Skeletal muscle tissue (tissue), 3 donors: ENCODE measurements at regions not wholly inside any gene's neighbourhood (a gene's known extent, or its start where the extent isn't known, plus 50 kb on each side); places are given as distances from the start of the nearest gene placed in this dataset.

Experiments used
- H3K27ac ChIP-seq: one replicate; pipeline ENCODE4 v1.7.0; 2013; ENCODE audit warnings: mild to moderate bottlenecking, low read depth, low read length, inconsistent platforms
- H3K27me3 ChIP-seq, 3 donors: one replicate each; pipeline ENCODE4 v1.7.0; 2013; ENCODE audit warnings: low read length in 3 of 3; ENCODE audit not compliant: control insufficient read depth in 3 of 3, insufficient read depth in 3 of 3
- H3K36me3 ChIP-seq, 3 donors: one replicate each; pipeline ENCODE4 v1.7.0; 2013; ENCODE audit warnings: low read length in 3 of 3; ENCODE audit not compliant: control insufficient read depth in 3 of 3, insufficient read depth in 3 of 3
- H3K4me1 ChIP-seq, 3 donors: one replicate each; pipeline ENCODE4 v1.7.0; 2013; ENCODE audit warnings: low read length in 3 of 3, mild to moderate bottlenecking in 3 of 3; ENCODE audit not compliant: control insufficient read depth in 3 of 3, insufficient read depth in 3 of 3
- H3K4me3 ChIP-seq, 3 donors: one replicate each; pipeline ENCODE4 v1.7.0; 2013; ENCODE audit warnings: low read length in 3 of 3
- H3K9ac ChIP-seq, 3 donors: one replicate each; pipeline ENCODE4 v1.7.0; 2013; ENCODE audit warnings: low read length in 3 of 3, mild to moderate bottlenecking in 3 of 3, moderate library complexity in 2 of 3, low read depth in 1 of 3
- H3K9me3 ChIP-seq, 3 donors: one replicate each; pipeline ENCODE4 v1.7.0; 2013; ENCODE audit warnings: low read length in 3 of 3; ENCODE audit not compliant: control insufficient read depth in 3 of 3
- donor health status: Osteomylitis.

- Histone ChIP-seq H3K27me3 (peaks cover 0 to 3% (median 0%) of the 10 kb centered on the region in 3 donors), H3K9ac (no peak overlapping the region), H3K36me3 (no peaks in the 10 kb centered on the region), H3K27ac (no peak overlapping the region), H3K4me1 (no peaks in the 10 kb centered on the region), H3K4me3 (no peak overlapping the region), H3K9me3 (no peaks in the 10 kb centered on the region)
These were observed 284.4 kb downstream of the TCF7L2 start for GRCh38 chr10:113234481-113234880.

GRCh38 chr10:113235508-113235907 lies 285.5 kb downstream of the TCF7L2 start:
- Histone ChIP-seq H3K4me3 (no peak overlapping the region), H3K9me3 (no peaks in the 10 kb centered on the region), H3K36me3 (no peaks in the 10 kb centered on the region), H3K9ac (no peak overlapping the region), H3K27me3 (peaks cover 0 to 2% (median 0%) of the 10 kb centered on the region in 3 donors), H3K27ac (no peak overlapping the region), H3K4me1 (no peaks in the 10 kb centered on the region)

- Histone ChIP-seq H3K27ac (no peak overlapping the region), H3K9me3 (no peaks in the 10 kb centered on the region), H3K4me3 (no peak overlapping the region), H3K27me3 (peaks cover 0 to 2% (median 0%) of the 10 kb centered on the region in 3 donors), H3K9ac (no peak overlapping the region), H3K36me3 (no peaks in the 10 kb centered on the region), H3K4me1 (no peaks in the 10 kb centered on the region)
These were observed 287.0 kb downstream of the TCF7L2 start for GRCh38 chr10:113236998-113237397.

- Histone ChIP-seq H3K27ac (no peak overlapping the region), H3K4me3 (no peak overlapping the region), H3K9me3 (no peaks in the 10 kb centered on the region), H3K27me3 (peaks cover 0 to 2% (median 0%) of the 10 kb centered on the region in 3 donors), H3K36me3 (no peaks in the 10 kb centered on the region), H3K4me1 (no peaks in the 10 kb centered on the region), H3K9ac (no peak overlapping the region)
These were observed 289.7 kb downstream of the TCF7L2 start for GRCh38 chr10:113239566-113240350.

GRCh38 chr10:113240736-113241135 lies 290.7 kb downstream of the TCF7L2 start:
- H3K9ac ChIP-seq: no peak overlapping the region
- no peaks in the 10 kb centered on the region for H3K4me1 ChIP-seq
- H3K27me3 ChIP-seq: peaks cover 0 to 2% (median 0%) of the 10 kb centered on the region in 3 donors
- H3K9me3 ChIP-seq: no peaks in the 10 kb centered on the region
- H3K27ac ChIP-seq: no peak overlapping the region
- no peak overlapping the region for H3K4me3 ChIP-seq
- no peaks in the 10 kb centered on the region for H3K36me3 ChIP-seq

GRCh38 chr10:113241599-113242360 lies 291.7 kb downstream of the TCF7L2 start:
- no peak overlapping the region for H3K9ac ChIP-seq
- H3K4me3 ChIP-seq: no peak overlapping the region
- no peaks in the 10 kb centered on the region for H3K9me3 ChIP-seq
- no peaks in the 10 kb centered on the region for H3K4me1 ChIP-seq
- H3K36me3 ChIP-seq: no peaks in the 10 kb centered on the region
- no peak overlapping the region for H3K27ac ChIP-seq
- peaks cover 0 to 2% (median 0%) of the 10 kb centered on the region in 3 donors for H3K27me3 ChIP-seq

GRCh38 chr10:113243311-113243710 lies 293.3 kb downstream of the TCF7L2 start:
- Histone ChIP-seq H3K4me3 (no peak overlapping the region), H3K27ac (no peak overlapping the region), H3K27me3 (peaks cover 0 to 2% (median 0%) of the 10 kb centered on the region in 3 donors), H3K9ac (no peak overlapping the region), H3K4me1 (no peaks in the 10 kb centered on the region), H3K36me3 (no peaks in the 10 kb centered on the region), H3K9me3 (no peaks in the 10 kb centered on the region)

- no peaks in the 10 kb centered on the region for H3K4me1 ChIP-seq
- no peak overlapping the region for H3K4me3 ChIP-seq
- no peaks in the 10 kb centered on the region for H3K36me3 ChIP-seq
- no peak overlapping the region for H3K9ac ChIP-seq
- no peaks in the 10 kb centered on the region for H3K9me3 ChIP-seq
- peaks cover 0 to 1% (median 0%) of the 10 kb centered on the region in 3 donors for H3K27me3 ChIP-seq
- H3K27ac ChIP-seq: no peak overlapping the region
These were observed 294.7 kb downstream of the TCF7L2 start for GRCh38 chr10:113244750-113245149.

- Histone ChIP-seq H3K27ac (no peak overlapping the region), H3K36me3 (no peaks in the 10 kb centered on the region), H3K9me3 (no peaks in the 10 kb centered on the region), H3K27me3 (peaks cover 0 to 2% (median 0%) of the 10 kb centered on the region in 3 donors), H3K9ac (no peak overlapping the region), H3K4me3 (no peak overlapping the region), H3K4me1 (no peaks in the 10 kb centered on the region)
These were observed 295.2 kb downstream of the TCF7L2 start for GRCh38 chr10:113245286-113245685.

GRCh38 chr10:113247050-113247449 lies 297.0 kb downstream of the TCF7L2 start:
- no peaks in the 10 kb centered on the region for H3K36me3 ChIP-seq
- H3K9ac ChIP-seq: no peak overlapping the region
- no peaks in the 10 kb centered on the region for H3K4me1 ChIP-seq
- no peak overlapping the region for H3K4me3 ChIP-seq
- H3K27ac ChIP-seq: no peak overlapping the region
- H3K27me3 ChIP-seq: peaks cover 0 to 2% (median 0%) of the 10 kb centered on the region in 3 donors
- H3K9me3 ChIP-seq: no peaks in the 10 kb centered on the region
